HL-60 (cell line): ENCODE measurements at regions not wholly inside any gene's neighbourhood (a gene's known extent, or its start where the extent isn't known, plus 50 kb on each side); places are given as distances from the start of the nearest gene placed in this dataset.

Experiments
- CTCF ChIP-seq: IDR thresholded peaks from one replicate; pipeline ENCODE4 v1.5.1; 2011; ENCODE audit warnings: low read length, control low read depth, inconsistent platforms; ENCODE audit not compliant: insufficient read depth
- GABPA ChIP-seq: IDR thresholded peaks from 2 replicates; pipeline ENCODE4 v1.6.1; 2012; ENCODE audit warnings: low read depth

- no peak for TF ChIP-seq GABPA
- TF ChIP-seq CTCF = no peak
Observed at GRCh38 chr3:66723231-66723630, 222.4 kb upstream of the LRIG1 start.
